Neuronal stem cell (in vitro differentiated cells): ENCODE measurements at regions not wholly inside any gene's neighbourhood (a gene's known extent, or its start where the extent isn't known, plus 50 kb on each side); places are given as distances from the start of the nearest gene placed in this dataset.
A peak's percentile ranks its signal among the peaks of the same experiment; 100 is the strongest.

Source experiments
- DNase-seq: peaks from one replicate; pipeline ENCODE4 v3.0.0-alpha.2; 2013; ENCODE audit warnings: low spot score
- H2AFZ ChIP-seq: one replicate; pipeline ENCODE4 v1.6.1; 2013; ENCODE audit warnings: mild to moderate bottlenecking, low read length, inconsistent platforms
- H2AK5ac ChIP-seq: 2 replicates; pipeline ENCODE4 v1.6.1; 2013; ENCODE audit warnings: low read depth, mild to moderate bottlenecking, inconsistent platforms, low read length, moderate library complexity, mixed read lengths
- H2BK120ac ChIP-seq: 2 replicates; pipeline ENCODE4 v1.6.1; 2013; ENCODE audit warnings: low read depth, mild to moderate bottlenecking, inconsistent platforms, low read length, moderate library complexity, mixed read lengths
- H2BK12ac ChIP-seq: one replicate; pipeline ENCODE4 v1.6.1; 2013; ENCODE audit warnings: low read length, inconsistent platforms
- H2BK15ac ChIP-seq: 2 replicates; pipeline ENCODE4 v1.6.1; 2013; ENCODE audit warnings: mild to moderate bottlenecking, low read length, inconsistent platforms, mixed read lengths
- H2BK5ac ChIP-seq: one replicate; pipeline ENCODE4 v1.6.1; 2013; ENCODE audit warnings: inconsistent platforms, mild to moderate bottlenecking, low read length, moderate library complexity
- H3K14ac ChIP-seq: one replicate; pipeline ENCODE4 v1.6.1; 2013; ENCODE audit warnings: low read length, inconsistent platforms
- H3K18ac ChIP-seq: 2 replicates; pipeline ENCODE4 v1.6.1; 2013; ENCODE audit warnings: low read length, inconsistent platforms
- H3K23ac ChIP-seq: 2 replicates; pipeline ENCODE4 v1.6.1; 2013; ENCODE audit warnings: low read depth, mild to moderate bottlenecking, mixed read lengths, low read length, inconsistent platforms; ENCODE audit not compliant: poor library complexity
- H3K27ac ChIP-seq: replicated peaks from 3 replicates; pipeline ENCODE4 v1.5.1; 2013; ENCODE audit warnings: low read length, inconsistent platforms
- H3K27me3 ChIP-seq, 3 experiments: 2 replicates each; pipeline ENCODE4 v1.6.1; 2013; ENCODE audit warnings: low read length in 3 of 3, mild to moderate bottlenecking in 2 of 3, inconsistent platforms in 1 of 3, low read depth in 1 of 3, mixed read lengths in 1 of 3, moderate library complexity in 1 of 3; ENCODE audit not compliant: control insufficient read depth in 3 of 3, insufficient read depth in 3 of 3
- H3K36me3 ChIP-seq, 2 donors: replicated peaks in 1 of 2; 2 replicates each; pipeline ENCODE4 v1.6.1; 2013; ENCODE audit warnings: low read length in 2 of 2; ENCODE audit not compliant: control insufficient read depth in 2 of 2, insufficient read depth in 2 of 2
- H3K4ac ChIP-seq: 2 replicates; pipeline ENCODE4 v1.6.1; 2013; ENCODE audit warnings: inconsistent platforms, mild to moderate bottlenecking, low read length, moderate library complexity
- H3K4me1 ChIP-seq, 2 donors: 1 replicate in 1 of 2; 2 replicates in 1 of 2; pipeline ENCODE4 v1.6.1; 2013; ENCODE audit warnings: low read length in 2 of 2, low read depth in 1 of 2; ENCODE audit not compliant: control insufficient read depth in 2 of 2, insufficient read depth in 1 of 2
- H3K4me2 ChIP-seq: one replicate; pipeline ENCODE4 v1.6.1; 2013; ENCODE audit warnings: mild to moderate bottlenecking, low read length, inconsistent platforms; ENCODE audit not compliant: insufficient read depth, poor library complexity, severe bottlenecking
- H3K4me3 ChIP-seq, 2 donors: 2 replicates each; pipeline ENCODE4 v1.5.1; 2013; ENCODE audit warnings: low read length in 2 of 2, mild to moderate bottlenecking in 2 of 2, inconsistent platforms in 1 of 2, moderate library complexity in 1 of 2
- H3K79me1 ChIP-seq: one replicate; pipeline ENCODE4 v1.6.1; 2013; ENCODE audit warnings: low read depth, mild to moderate bottlenecking, inconsistent platforms, low read length, moderate library complexity
- H3K9ac ChIP-seq: one replicate; pipeline ENCODE4 v1.6.1; 2013; ENCODE audit warnings: mild to moderate bottlenecking, low read depth, low read length, inconsistent platforms; ENCODE audit not compliant: poor library complexity
- H3K9me3 ChIP-seq, 2 donors: replicated peaks in 1 of 2; 2 replicates each; pipeline versions ENCODE3 to v1.6.1; 2013; ENCODE audit warnings: low read length in 2 of 2, mild to moderate bottlenecking in 2 of 2, inconsistent platforms in 1 of 2, low read depth in 1 of 2, mixed read lengths in 1 of 2, moderate library complexity in 1 of 2; ENCODE audit not compliant: control insufficient read depth in 2 of 2, insufficient read depth in 1 of 2
- H4K8ac ChIP-seq: one replicate; pipeline ENCODE4 v1.6.1; 2013; ENCODE audit warnings: low read depth, mild to moderate bottlenecking, inconsistent platforms, low read length, moderate library complexity
- H4K91ac ChIP-seq: one replicate; pipeline ENCODE4 v1.6.1; 2013; ENCODE audit warnings: low read length, low read depth, mild to moderate bottlenecking, inconsistent platforms; ENCODE audit not compliant: poor library complexity
- WGBS, 2 donors: extraction: QIAGEN DNeasy Blood & Tissue Kit; methylation state at CpG; one replicate each; pipeline ENCODE4 v1.1.7; 2013; ENCODE audit warnings: missing lambda C conversion rate in 2 of 2, mixed read lengths in 1 of 2; ENCODE audit not compliant: insufficient read length in 2 of 2, insufficient replicate concordance in 1 of 2; ENCODE audit errors: extremely low coverage in 2 of 2; 5-methylcytosine and 5-hydroxymethylcytosine counted together

GRCh38 chr17:62194401-62194800 lies 129.3 kb upstream of the MED13 start:
- H3K27me3 ChIP-seq: no peaks in the 10 kb centered on the region

GRCh38 chr17:62193249-62193648 lies 128.2 kb upstream of the MED13 start:
- Histone ChIP-seq H3K79me1 (no peaks in the 10 kb centered on the region), H3K9ac (no peak overlapping the region), H2BK12ac (no peak overlapping the region), H2BK120ac (no peak overlapping the region), H2AK5ac (no peak overlapping the region), H3K14ac (no peak overlapping the region), H3K4me2 (no peak overlapping the region), H2BK15ac (no peak overlapping the region), H3K18ac (no peak overlapping the region), H3K9me3 (no peaks in the 10 kb centered on the region), H3K27ac (no peak overlapping the region), H4K91ac (no peak overlapping the region), H3K4me1 (peaks cover 4 to 5% of the 10 kb centered on the region in 2 donors), H3K27me3 (no peaks in the 10 kb centered on the region), H2AFZ (no peak overlapping the region), H3K23ac (no peak overlapping the region), H3K4me3 (no peak overlapping the region), H2BK5ac (no peak overlapping the region), H3K4ac (no peak overlapping the region), H3K36me3 (no peaks in the 10 kb centered on the region), H4K8ac (no peak overlapping the region)
- DNase-seq: no peak
- WGBS, 2 donors: no CpG with 5 or more reads among the region's 4 CpGs

More at GRCh38 chr17:62194401-62194800, 129.3 kb upstream of the MED13 start:
- H3K27ac ChIP-seq: no peak overlapping the region
- H3K36me3 ChIP-seq: no peaks in the 10 kb centered on the region
- no peak for DNase-seq
- H4K8ac ChIP-seq: no peak overlapping the region
- no peak overlapping the region for H3K14ac ChIP-seq
- H2AK5ac ChIP-seq: no peak overlapping the region
- H3K9ac ChIP-seq: no peak overlapping the region
- no peak overlapping the region for H4K91ac ChIP-seq
- peaks cover 4 to 5% of the 10 kb centered on the region in 2 donors for H3K4me1 ChIP-seq
- H2BK15ac ChIP-seq: no peak overlapping the region
- no peak overlapping the region for H3K4ac ChIP-seq
- H2AFZ ChIP-seq: no peak overlapping the region
- no peak overlapping the region for H3K4me2 ChIP-seq
- no CpG with 5 or more reads among the region's 4 CpGs for WGBS, 2 donors
- no peaks in the 10 kb centered on the region for H3K9me3 ChIP-seq
- no peak overlapping the region for H3K23ac ChIP-seq
- H2BK120ac ChIP-seq: no peak overlapping the region
- no peaks in the 10 kb centered on the region for H3K79me1 ChIP-seq
- H3K4me3 ChIP-seq: no peak overlapping the region
- no peak overlapping the region for H3K18ac ChIP-seq
- H2BK5ac ChIP-seq: no peak overlapping the region
- no peak overlapping the region for H2BK12ac ChIP-seq

GRCh38 chr17:62191390-62192361 lies 126.6 kb upstream of the MED13 start:
- Histone ChIP-seq H3K23ac (no peak overlapping the region), H2BK5ac (no peak overlapping the region), H4K91ac (no peak overlapping the region), H3K14ac (no peak overlapping the region), H3K4ac (no peak overlapping the region), H3K27ac (no peak overlapping the region), H3K27me3 (no peaks in the 10 kb centered on the region), H3K18ac (no peak overlapping the region), H3K9me3 (no peaks in the 10 kb centered on the region), H2BK12ac (no peak overlapping the region), H3K79me1 (no peaks in the 10 kb centered on the region), H2AK5ac (no peak overlapping the region), H3K4me3 (no peak overlapping the region), H3K36me3 (no peaks in the 10 kb centered on the region), H2BK15ac (no peak overlapping the region), H3K4me2 (no peak overlapping the region), H4K8ac (no peak overlapping the region), H3K4me1 (peaks cover 4 to 5% of the 10 kb centered on the region in 2 donors), H2AFZ (no peak overlapping the region), H3K9ac (no peak overlapping the region), H2BK120ac (no peak overlapping the region)
- peak; percentile 1 for DNase-seq
- no CpG with 5 or more reads among the region's 17 CpGs for WGBS, 2 donors

- H3K27me3 ChIP-seq: no peaks in the 10 kb centered on the region
- no peak overlapping the region for H2BK15ac ChIP-seq
- H3K23ac ChIP-seq: no peak overlapping the region
- H2AK5ac ChIP-seq: no peak overlapping the region
- H3K79me1 ChIP-seq: no peaks in the 10 kb centered on the region
- H2BK12ac ChIP-seq: no peak overlapping the region
- H3K9me3 ChIP-seq: no peaks in the 10 kb centered on the region
- no peak for DNase-seq
- no peak overlapping the region for H3K27ac ChIP-seq
- no peak overlapping the region for H4K8ac ChIP-seq
- H2BK120ac ChIP-seq: no peak overlapping the region
- no peak overlapping the region for H3K9ac ChIP-seq
- H3K4me1 ChIP-seq: peaks cover 4 to 5% of the 10 kb centered on the region in 2 donors
- no CpG with 5 or more reads among the region's 6 CpGs for WGBS, 2 donors
- H4K91ac ChIP-seq: no peak overlapping the region
- H3K14ac ChIP-seq: no peak overlapping the region
- H3K4me2 ChIP-seq: no peak overlapping the region
- no peak overlapping the region for H3K18ac ChIP-seq
- no peak overlapping the region for H2BK5ac ChIP-seq
- H3K4ac ChIP-seq: no peak overlapping the region
- H2AFZ ChIP-seq: no peak overlapping the region
- no peak overlapping the region for H3K4me3 ChIP-seq
- no peaks in the 10 kb centered on the region for H3K36me3 ChIP-seq
Measured at GRCh38 chr17:62189377-62189776, 124.3 kb upstream of the MED13 start.
